ENCODE measurements at regions not wholly inside any gene's neighbourhood (a gene's known extent, or its start where the extent isn't known, plus 50 kb on each side); places are given as distances from the start of the nearest gene placed in this dataset.

GRCh38 chr1:114262337-114262736, 108.7 kb upstream of the SYT6 start:
- TF ChIP-seq CTCF (IDR thresholded peaks at IDR 0.05) (no peak), POLR2AphosphoS5 (IDR thresholded peaks at IDR 0.05; ENCODE audit: insufficient read depth in 1 of 2, low read depth in 1 of 2) (no peak), POLR2A (IDR thresholded peaks at IDR 0.05) (no peak)
